ENCODE measurements at regions not wholly inside any gene's neighbourhood (a gene's known extent, or its start where the extent isn't known, plus 50 kb on each side); places are given as distances from the start of the nearest gene placed in this dataset.
A peak's percentile ranks its signal among the peaks of the same experiment; 100 is the strongest.

- H3K27me3 ChIP-seq: no peaks in the 10 kb centered on the region
- peak overlapping the region; percentile 24 for H3K27ac ChIP-seq
- no peaks in the 10 kb centered on the region for H3K36me3 ChIP-seq
- H3K4me3 ChIP-seq (ENCODE audit: low read depth in 1 of 2, low read length in 1 of 2): no peak overlapping the region
- peaks cover 10 to 43% of the 10 kb centered on the region in 2 experiments for H3K4me1 ChIP-seq (ENCODE audit: control insufficient read depth in 1 of 2, insufficient read depth in 1 of 2, low read depth in 1 of 2, low read length in 1 of 2)
- H3K9me3 ChIP-seq: no peaks in the 10 kb centered on the region
- no peak for TF ChIP-seq CTCF (IDR thresholded peaks at IDR 0.05)
These were observed 272.9 kb upstream of the KCNMB2 start for GRCh38 chr3:178263236-178263916.

GRCh38 chr3:178267158-178267844, 268.9 kb upstream of the KCNMB2 start:
- no peak for TF ChIP-seq CTCF (IDR thresholded peaks at IDR 0.05)
- Histone ChIP-seq H3K27me3 (no peaks in the 10 kb centered on the region), H3K4me3 (ENCODE audit: low read depth in 1 of 2, low read length in 1 of 2) (no peak overlapping the region), H3K36me3 (no peaks in the 10 kb centered on the region), H3K4me1 (ENCODE audit: control insufficient read depth in 1 of 2, insufficient read depth in 1 of 2, low read depth in 1 of 2, low read length in 1 of 2) (peaks cover 5 to 15% of the 10 kb centered on the region in 2 experiments), H3K9me3 (no peaks in the 10 kb centered on the region), H3K27ac (no peak overlapping the region)

GRCh38 chr3:178270838-178271237, 265.4 kb upstream of the KCNMB2 start:
- H3K36me3 ChIP-seq: no peaks in the 10 kb centered on the region
- no peaks in the 10 kb centered on the region for H3K27me3 ChIP-seq
- H3K27ac ChIP-seq: no peak overlapping the region
- no peaks in the 10 kb centered on the region for H3K9me3 ChIP-seq
- no peaks in the 10 kb centered on the region for H3K4me1 ChIP-seq (ENCODE audit: control insufficient read depth in 1 of 2, insufficient read depth in 1 of 2, low read depth in 1 of 2, low read length in 1 of 2)
- H3K4me3 ChIP-seq (ENCODE audit: low read depth in 1 of 2, low read length in 1 of 2): no peak overlapping the region
- TF ChIP-seq CTCF (IDR thresholded peaks at IDR 0.05): no peak

GRCh38 chr3:178271740-178272387, 264.4 kb upstream of the KCNMB2 start:
- Histone ChIP-seq H3K9me3 (no peaks in the 10 kb centered on the region), H3K27ac (no peak overlapping the region), H3K4me3 (ENCODE audit: low read depth in 1 of 2, low read length in 1 of 2) (no peak overlapping the region), H3K4me1 (ENCODE audit: control insufficient read depth in 1 of 2, insufficient read depth in 1 of 2, low read depth in 1 of 2, low read length in 1 of 2) (no peaks in the 10 kb centered on the region), H3K27me3 (no peaks in the 10 kb centered on the region), H3K36me3 (no peaks in the 10 kb centered on the region)
- no peak for TF ChIP-seq CTCF (IDR thresholded peaks at IDR 0.05)

- no peaks in the 10 kb centered on the region for H3K36me3 ChIP-seq
- no peak for TF ChIP-seq CTCF (IDR thresholded peaks at IDR 0.05)
- no peaks in the 10 kb centered on the region for H3K9me3 ChIP-seq
These were observed 263.4 kb upstream of the KCNMB2 start for GRCh38 chr3:178272841-178273240.

More at GRCh38 chr3:178272841-178273240, 263.4 kb upstream of the KCNMB2 start:
- H3K27me3 ChIP-seq: no peaks in the 10 kb centered on the region
- no peaks in the 10 kb centered on the region for H3K4me1 ChIP-seq (ENCODE audit: control insufficient read depth in 1 of 2, insufficient read depth in 1 of 2, low read depth in 1 of 2, low read length in 1 of 2)
- H3K27ac ChIP-seq: no peak overlapping the region
- no peak overlapping the region for H3K4me3 ChIP-seq (ENCODE audit: low read depth in 1 of 2, low read length in 1 of 2)
